ENCODE measurements at regions not wholly inside any gene's neighbourhood (a gene's known extent, or its start where the extent isn't known, plus 50 kb on each side); places are given as distances from the start of the nearest gene placed in this dataset.

- TF ChIP-seq POLR2A (IDR thresholded peaks at IDR 0.05) (no peak), CTCF (IDR thresholded peaks at IDR 0.05) (no peak)
Measured at GRCh38 chr4:115871596-115871995, 758.2 kb upstream of the NDST4 start.

Data from lower leg skin (tissue), 3 donors.